ENCODE measurements at regions not wholly inside any gene's neighbourhood (a gene's known extent, or its start where the extent isn't known, plus 50 kb on each side); places are given as distances from the start of the nearest gene placed in this dataset.
"Not testable (repeated sequence)": the region's sequence is repeated elsewhere in the genome, so short reads cannot be mapped to it uniquely, and the experiment has no call there.

DNA sequence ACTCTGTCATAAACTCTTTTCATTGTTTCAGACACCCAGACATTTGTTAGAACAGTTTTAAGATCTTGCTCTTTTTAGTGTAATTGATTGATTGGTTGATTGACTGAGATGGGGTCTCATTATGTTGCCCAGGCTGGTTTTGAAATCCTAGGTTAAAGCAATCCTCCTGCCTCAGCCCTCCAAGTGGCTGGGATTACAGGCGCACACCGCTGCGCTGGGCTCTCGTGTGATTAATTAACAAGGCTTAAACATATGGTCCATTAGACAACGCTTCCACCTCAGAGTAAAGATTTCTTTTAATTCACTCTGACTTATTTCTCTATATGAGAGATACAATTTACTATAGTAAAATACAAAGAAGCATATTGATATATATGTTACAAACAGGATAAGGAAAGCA lies 114.0 kb upstream of the C2CD4B start:
- Histone ChIP-seq H3K27me3 (ENCODE audit: insufficient read depth, low read depth, low read length) (no peaks in the 10 kb centered on the region), H4K20me1 (ENCODE audit: insufficient read depth) (no peaks in the 10 kb centered on the region), H3K27ac (ENCODE audit: low read length) (no peak overlapping the region), H3K4me2 (ENCODE audit: low read length) (no peak overlapping the region), H2AFZ (ENCODE audit: low read depth, low read length) (no peak overlapping the region), H3K79me2 (replicated peaks; ENCODE audit: insufficient read depth, low read length) (no peaks in the 10 kb centered on the region), H3K4me3 (ENCODE audit: low read length) (no peak overlapping the region), H3F3A (ENCODE audit: insufficient read depth, low read length, poor library complexity, severe bottlenecking) (no peaks in the 10 kb centered on the region), H3K9me2 (ENCODE audit: insufficient read depth, low read length) (no peaks in the 10 kb centered on the region), H3K36me3 (ENCODE audit: insufficient read depth, low read length) (no peaks in the 10 kb centered on the region), H3K9me3 (ENCODE audit: low read length) (no peaks in the 10 kb centered on the region), H3K9ac (ENCODE audit: low read length) (no peak overlapping the region)
- TF ChIP-seq EP300 (conservative IDR thresholded peaks at IDR 0.05; ENCODE audit: poor library complexity, severe bottlenecking) (no peak), MXI1 (conservative IDR thresholded peaks at IDR 0.05; ENCODE audit: poor library complexity, severe bottlenecking) (no peak), TAF1 (IDR thresholded peaks at IDR 0.05; ENCODE audit: low read depth) (no peak), EZH2 (IDR thresholded peaks at IDR 0.05; ENCODE audit: borderline replicate concordance, insufficient read depth, low read length, poor library complexity, severe bottlenecking) (no peak), RAD21 (conservative IDR thresholded peaks at IDR 0.05) (no peak), SMC3 (conservative IDR thresholded peaks at IDR 0.05; ENCODE audit: poor library complexity) (no peak), POLR2AphosphoS5 (IDR thresholded peaks at IDR 0.05) (no peak)
- TF ChIP-seq, protein P1, sequence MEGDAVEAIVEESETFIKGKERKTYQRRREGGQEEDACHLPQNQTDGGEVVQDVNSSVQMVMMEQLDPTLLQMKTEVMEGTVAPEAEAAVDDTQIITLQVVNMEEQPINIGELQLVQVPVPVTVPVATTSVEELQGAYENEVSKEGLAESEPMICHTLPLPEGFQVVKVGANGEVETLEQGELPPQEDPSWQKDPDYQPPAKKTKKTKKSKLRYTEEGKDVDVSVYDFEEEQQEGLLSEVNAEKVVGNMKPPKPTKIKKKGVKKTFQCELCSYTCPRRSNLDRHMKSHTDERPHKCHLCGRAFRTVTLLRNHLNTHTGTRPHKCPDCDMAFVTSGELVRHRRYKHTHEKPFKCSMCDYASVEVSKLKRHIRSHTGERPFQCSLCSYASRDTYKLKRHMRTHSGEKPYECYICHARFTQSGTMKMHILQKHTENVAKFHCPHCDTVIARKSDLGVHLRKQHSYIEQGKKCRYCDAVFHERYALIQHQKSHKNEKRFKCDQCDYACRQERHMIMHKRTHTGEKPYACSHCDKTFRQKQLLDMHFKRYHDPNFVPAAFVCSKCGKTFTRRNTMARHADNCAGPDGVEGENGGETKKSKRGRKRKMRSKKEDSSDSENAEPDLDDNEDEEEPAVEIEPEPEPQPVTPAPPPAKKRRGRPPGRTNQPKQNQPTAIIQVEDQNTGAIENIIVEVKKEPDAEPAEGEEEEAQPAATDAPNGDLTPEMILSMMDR (IDR thresholded peaks at IDR 0.05; ENCODE audit: poor library complexity, severe bottlenecking), result no peak
- TF ChIP-seq, protein P2, sequence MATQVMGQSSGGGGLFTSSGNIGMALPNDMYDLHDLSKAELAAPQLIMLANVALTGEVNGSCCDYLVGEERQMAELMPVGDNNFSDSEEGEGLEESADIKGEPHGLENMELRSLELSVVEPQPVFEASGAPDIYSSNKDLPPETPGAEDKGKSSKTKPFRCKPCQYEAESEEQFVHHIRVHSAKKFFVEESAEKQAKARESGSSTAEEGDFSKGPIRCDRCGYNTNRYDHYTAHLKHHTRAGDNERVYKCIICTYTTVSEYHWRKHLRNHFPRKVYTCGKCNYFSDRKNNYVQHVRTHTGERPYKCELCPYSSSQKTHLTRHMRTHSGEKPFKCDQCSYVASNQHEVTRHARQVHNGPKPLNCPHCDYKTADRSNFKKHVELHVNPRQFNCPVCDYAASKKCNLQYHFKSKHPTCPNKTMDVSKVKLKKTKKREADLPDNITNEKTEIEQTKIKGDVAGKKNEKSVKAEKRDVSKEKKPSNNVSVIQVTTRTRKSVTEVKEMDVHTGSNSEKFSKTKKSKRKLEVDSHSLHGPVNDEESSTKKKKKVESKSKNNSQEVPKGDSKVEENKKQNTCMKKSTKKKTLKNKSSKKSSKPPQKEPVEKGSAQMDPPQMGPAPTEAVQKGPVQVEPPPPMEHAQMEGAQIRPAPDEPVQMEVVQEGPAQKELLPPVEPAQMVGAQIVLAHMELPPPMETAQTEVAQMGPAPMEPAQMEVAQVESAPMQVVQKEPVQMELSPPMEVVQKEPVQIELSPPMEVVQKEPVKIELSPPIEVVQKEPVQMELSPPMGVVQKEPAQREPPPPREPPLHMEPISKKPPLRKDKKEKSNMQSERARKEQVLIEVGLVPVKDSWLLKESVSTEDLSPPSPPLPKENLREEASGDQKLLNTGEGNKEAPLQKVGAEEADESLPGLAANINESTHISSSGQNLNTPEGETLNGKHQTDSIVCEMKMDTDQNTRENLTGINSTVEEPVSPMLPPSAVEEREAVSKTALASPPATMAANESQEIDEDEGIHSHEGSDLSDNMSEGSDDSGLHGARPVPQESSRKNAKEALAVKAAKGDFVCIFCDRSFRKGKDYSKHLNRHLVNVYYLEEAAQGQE (IDR thresholded peaks at IDR 0.05; ENCODE audit: borderline replicate concordance), result no peak

DNA sequence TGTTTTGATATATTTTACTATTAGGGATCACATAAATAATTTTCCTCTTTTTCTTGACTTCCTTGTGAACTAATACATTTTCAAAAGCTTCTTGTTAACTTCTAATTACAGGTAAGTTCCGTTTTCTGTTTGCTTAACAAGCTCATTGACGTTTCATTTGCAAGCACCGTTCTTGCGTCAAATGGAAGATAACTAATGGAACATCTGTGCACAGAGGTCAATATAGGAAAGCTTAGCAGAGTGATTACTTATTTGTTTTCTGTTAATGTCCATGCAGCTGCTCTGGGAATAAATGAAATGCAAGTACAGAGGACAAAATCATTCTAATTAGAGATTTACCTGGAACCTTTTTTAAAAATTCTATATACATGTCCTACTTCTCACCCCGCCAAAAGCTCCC lies 115.5 kb upstream of the C2CD4B start:
- no peaks in the 10 kb centered on the region for H3K9me3 ChIP-seq (ENCODE audit: low read length)
- H3K4me2 ChIP-seq (ENCODE audit: low read length), result no peak overlapping the region
- TF ChIP-seq POLR2AphosphoS5 (IDR thresholded peaks at IDR 0.05) (no peak), RAD21 (conservative IDR thresholded peaks at IDR 0.05) (no peak), EZH2 (IDR thresholded peaks at IDR 0.05; ENCODE audit: borderline replicate concordance, insufficient read depth, low read length, poor library complexity, severe bottlenecking) (no peak), EP300 (conservative IDR thresholded peaks at IDR 0.05; ENCODE audit: poor library complexity, severe bottlenecking) (no peak), TAF1 (IDR thresholded peaks at IDR 0.05; ENCODE audit: low read depth) (no peak), SMC3 (conservative IDR thresholded peaks at IDR 0.05; ENCODE audit: poor library complexity) (no peak), MXI1 (conservative IDR thresholded peaks at IDR 0.05; ENCODE audit: poor library complexity, severe bottlenecking) (no peak)
- TF ChIP-seq, protein P1 (IDR thresholded peaks at IDR 0.05; ENCODE audit: poor library complexity, severe bottlenecking), result no peak
- TF ChIP-seq, protein P2 (IDR thresholded peaks at IDR 0.05; ENCODE audit: borderline replicate concordance), result no peak

DNA sequence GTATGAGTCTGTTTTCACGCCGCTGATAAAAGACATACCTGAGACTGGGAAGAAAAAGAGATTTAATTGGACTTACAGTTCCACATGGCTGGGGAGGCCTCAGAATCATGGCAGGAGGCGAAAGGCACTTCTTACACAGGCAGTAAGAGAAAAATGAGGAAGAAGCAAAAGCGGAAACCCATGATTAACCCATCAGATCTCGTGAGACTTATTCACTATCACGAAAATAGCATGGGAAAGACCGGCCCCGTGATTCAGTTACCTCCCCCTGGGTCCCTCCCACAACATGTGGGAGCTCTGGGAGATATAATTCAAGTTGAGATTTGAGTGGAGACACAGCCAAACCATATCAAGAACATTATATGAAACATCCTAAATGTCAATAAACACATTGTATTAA lies 116.7 kb upstream of the C2CD4B start:
- not testable (repeated sequence) for H3K9me2 ChIP-seq (ENCODE audit: insufficient read depth, low read length); H3K79me2 ChIP-seq (replicated peaks; ENCODE audit: insufficient read depth, low read length); H3F3A ChIP-seq (ENCODE audit: insufficient read depth, low read length, poor library complexity, severe bottlenecking); H3K27ac ChIP-seq (ENCODE audit: low read length); H3K4me2 ChIP-seq (ENCODE audit: low read length); H4K20me1 ChIP-seq (ENCODE audit: insufficient read depth); H3K36me3 ChIP-seq (ENCODE audit: insufficient read depth, low read length); H3K27me3 ChIP-seq (ENCODE audit: insufficient read depth, low read depth, low read length); H3K9ac ChIP-seq (ENCODE audit: low read length); H2AFZ ChIP-seq (ENCODE audit: low read depth, low read length); H3K9me3 ChIP-seq (ENCODE audit: low read length); H3K4me3 ChIP-seq (ENCODE audit: low read length)

More for the DNA sequence above, 115.5 kb upstream of the C2CD4B start:
- H3K27ac ChIP-seq (ENCODE audit: low read length), result no peak overlapping the region
- no peak overlapping the region for H3K9ac ChIP-seq (ENCODE audit: low read length)
- no peaks in the 10 kb centered on the region for H3K36me3 ChIP-seq (ENCODE audit: insufficient read depth, low read length)
- no peaks in the 10 kb centered on the region for H3K27me3 ChIP-seq (ENCODE audit: insufficient read depth, low read depth, low read length)
- no peak overlapping the region for H3K4me3 ChIP-seq (ENCODE audit: low read length)
- no peak overlapping the region for H2AFZ ChIP-seq (ENCODE audit: low read depth, low read length)
- no peaks in the 10 kb centered on the region for H3F3A ChIP-seq (ENCODE audit: insufficient read depth, low read length, poor library complexity, severe bottlenecking)
- no peaks in the 10 kb centered on the region for H3K9me2 ChIP-seq (ENCODE audit: insufficient read depth, low read length)
- H3K79me2 ChIP-seq (replicated peaks; ENCODE audit: insufficient read depth, low read length), result no peaks in the 10 kb centered on the region
- no peaks in the 10 kb centered on the region for H4K20me1 ChIP-seq (ENCODE audit: insufficient read depth)
